Activated CD4-positive, alpha-beta T cell treated with anti-CD3 and anti-CD28 coated beads, Interleukin-10, Interleukin-2, amounts not matched to agents 100 ng/mL and 50 ng/mL, durations not matched to agents 16 hours and 8 hours (primary cell): ENCODE measurements at regions not wholly inside any gene's neighbourhood (a gene's known extent, or its start where the extent isn't known, plus 50 kb on each side); places are given as distances from the start of the nearest gene placed in this dataset.
"Not testable (repeated sequence)": the region's sequence is repeated elsewhere in the genome, so short reads cannot be mapped to it uniquely, and the experiment has no call there.

Experiments
- DNase-seq: peaks from one replicate; pipeline ENCODE4 v3.0.0-alpha.2; 2020

DNA sequence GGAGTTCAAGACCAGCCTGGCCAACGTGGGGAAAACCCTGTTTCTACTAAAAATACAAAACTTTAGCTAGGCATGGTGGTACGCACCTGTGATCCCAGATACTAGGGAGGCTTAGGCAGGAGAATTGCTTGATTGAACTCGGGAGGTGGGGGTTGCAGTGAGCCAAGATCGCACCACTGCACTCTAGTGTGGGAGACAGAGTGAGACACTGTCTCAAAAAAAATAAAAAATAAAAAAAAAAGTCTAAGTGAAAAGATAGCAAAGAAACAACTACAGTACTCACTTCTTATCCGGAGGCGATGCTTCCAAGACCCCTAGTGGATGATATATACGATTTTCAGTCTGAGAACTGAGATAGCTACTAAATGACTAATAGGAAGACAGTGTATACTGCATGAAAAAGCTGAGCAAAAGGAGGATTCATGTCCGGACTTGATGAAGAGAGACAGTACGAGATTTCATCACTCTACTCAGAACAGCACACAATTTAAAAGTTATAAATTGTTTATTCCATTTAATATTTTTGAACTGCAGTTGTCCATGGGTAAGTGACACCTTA lies 138.7 kb upstream of the GOLGA6L6 start:
- DNase-seq, result not testable (repeated sequence)

GRCh38 chr15:20672470-20672869 lies 130.9 kb upstream of the GOLGA6L6 start:
- DNase-seq, result no peak

DNA sequence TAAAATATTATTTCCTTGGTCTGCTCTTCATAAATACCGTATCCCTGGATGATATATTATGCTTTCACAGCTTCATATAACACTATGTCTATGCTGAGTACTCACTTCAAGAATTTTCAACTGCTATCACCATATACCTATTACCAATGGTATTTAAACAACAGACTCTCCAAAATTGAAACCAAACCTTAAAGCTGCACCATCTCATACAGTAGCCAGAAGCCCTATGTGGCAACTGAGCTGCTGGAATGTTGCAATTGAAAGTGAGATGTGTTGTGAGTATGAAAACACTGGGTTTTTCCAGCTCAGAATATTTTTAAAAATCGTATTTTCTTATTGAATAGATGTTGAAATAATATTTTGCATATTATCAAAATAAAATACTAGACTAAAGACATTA lies 130.1 kb upstream of the GOLGA6L6 start:
- no peak for DNase-seq

DNA sequence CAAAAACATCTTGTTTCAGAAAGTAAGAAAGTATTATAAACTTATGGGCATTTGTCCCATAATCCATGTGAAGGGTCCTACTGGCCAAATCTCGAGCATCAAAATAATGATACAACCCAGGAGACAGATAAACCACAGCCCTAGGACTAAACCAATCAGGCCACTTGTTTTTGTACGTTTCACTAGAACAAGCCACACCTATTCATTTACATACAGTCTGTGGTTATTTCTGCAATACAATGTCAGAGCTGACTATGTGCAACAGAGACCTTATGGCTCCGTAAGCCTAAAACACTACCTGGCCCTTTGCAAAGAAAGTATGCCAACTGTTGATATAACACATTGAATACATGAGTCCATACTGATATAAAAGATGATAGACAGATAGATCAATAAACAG lies 124.8 kb upstream of the GOLGA6L6 start:
- DNase-seq, result not testable (repeated sequence)

DNA sequence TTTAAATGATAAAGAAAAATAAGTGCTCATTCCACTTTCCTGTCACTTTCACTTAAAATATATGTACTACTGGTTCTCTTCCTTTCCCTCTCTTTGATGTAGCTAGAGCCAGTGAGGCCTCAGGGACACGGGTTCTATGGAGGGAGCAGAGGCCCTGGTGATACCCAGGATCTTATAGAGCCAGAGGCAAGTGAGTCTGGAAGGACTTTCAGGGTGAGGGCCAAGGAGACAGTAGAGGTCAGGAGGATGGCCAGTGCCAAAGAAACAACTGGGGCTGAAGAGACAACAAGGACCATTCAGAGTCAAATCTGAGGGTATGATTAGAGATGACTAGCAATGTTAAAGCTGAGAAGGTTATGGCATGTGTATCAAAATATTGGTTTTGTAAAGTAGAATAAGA lies 124.1 kb upstream of the GOLGA6L6 start:
- no peak for DNase-seq

GRCh38 chr15:20659265-20659664 lies 117.7 kb upstream of the GOLGA6L6 start:
- DNase-seq, result no peak

DNA sequence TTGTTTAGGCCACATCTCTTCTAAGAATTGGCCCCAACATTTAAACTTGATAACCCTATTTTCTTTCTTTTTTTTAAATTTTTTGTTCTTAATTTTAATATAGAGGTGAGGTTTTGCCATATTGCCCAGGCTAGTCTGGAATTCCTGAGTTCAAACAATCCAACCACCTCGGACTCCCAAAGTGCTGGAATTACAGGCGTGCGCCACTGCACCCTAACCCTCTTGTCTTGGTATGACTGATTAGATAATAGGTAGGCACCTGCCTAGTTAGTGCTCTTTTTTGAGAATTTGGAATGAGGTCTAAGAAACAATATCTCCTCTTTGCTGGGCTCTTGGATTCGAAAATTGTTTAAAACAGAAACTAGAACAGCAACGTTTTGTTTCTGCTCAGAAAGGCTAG lies 116.4 kb upstream of the GOLGA6L6 start:
- DNase-seq, result no peak

DNA sequence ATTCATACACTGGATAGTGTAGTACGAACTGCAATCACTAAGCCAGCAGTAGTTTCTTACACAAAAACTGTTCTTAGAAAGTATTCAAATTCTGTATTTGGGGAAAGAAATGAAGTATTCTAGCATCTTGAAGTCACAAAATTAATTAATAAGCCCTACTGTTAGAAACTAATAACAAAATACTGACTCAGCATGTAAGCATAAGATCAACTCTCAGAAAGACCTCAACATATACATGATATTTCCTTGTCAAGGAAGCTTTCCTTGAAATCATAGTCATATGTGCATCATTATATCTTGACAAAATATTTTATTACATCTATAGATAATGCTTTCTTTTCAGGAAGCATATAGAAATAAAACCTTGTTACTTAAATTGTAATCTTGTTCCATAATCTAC lies 115.5 kb upstream of the GOLGA6L6 start:
- no peak for DNase-seq

GRCh38 chr15:20652914-20653313 lies 111.3 kb upstream of the GOLGA6L6 start:
- no peak for DNase-seq

- not testable (repeated sequence) for DNase-seq
These were observed 106.9 kb upstream of the GOLGA6L6 start for GRCh38 chr15:20648402-20648975.

GRCh38 chr15:20646529-20647142 lies 105.0 kb upstream of the GOLGA6L6 start:
- no peak for DNase-seq

DNA sequence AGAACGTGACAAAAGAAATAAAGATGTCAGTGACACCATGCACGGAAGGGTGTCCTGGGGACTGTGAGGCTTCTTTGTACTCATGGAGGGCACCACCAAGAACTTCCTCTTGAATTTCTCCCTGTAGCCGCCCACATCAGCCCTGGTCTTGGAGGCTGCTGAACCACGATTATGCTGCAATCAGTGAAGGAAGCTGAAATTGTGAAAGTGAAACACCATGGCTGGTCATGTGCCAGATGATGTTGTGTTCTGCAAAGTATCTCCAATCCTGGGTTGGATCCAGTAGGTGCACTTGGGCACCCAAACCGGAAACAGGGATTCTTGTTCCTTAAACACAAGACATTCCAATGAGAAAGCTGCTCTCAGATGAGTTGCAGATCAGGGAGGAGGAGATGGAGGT lies 104.4 kb upstream of the GOLGA6L6 start:
- peak; percentile 47 for DNase-seq

DNA sequence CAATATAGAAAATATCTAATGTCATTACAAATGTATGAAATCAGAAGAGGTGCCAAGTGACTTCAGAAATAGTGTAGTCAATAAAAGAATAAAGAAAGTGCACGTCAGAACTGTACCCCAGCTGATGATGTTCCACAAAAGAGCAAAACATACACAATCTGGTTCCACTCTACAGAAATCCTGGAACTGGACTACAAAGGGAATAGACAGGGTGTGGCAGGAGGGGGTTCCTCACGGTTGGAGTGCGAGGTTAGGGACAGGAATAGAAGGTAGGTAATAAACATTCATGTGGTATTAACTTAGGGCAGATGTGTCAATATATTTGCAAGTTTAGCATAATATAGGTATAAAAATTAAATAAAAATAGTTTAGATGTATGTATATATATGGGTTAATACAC lies 103.3 kb upstream of the GOLGA6L6 start:
- no peak for DNase-seq

GRCh38 chr15:20643829-20644425 lies 102.3 kb upstream of the GOLGA6L6 start:
- DNase-seq, result no peak

- no peak for DNase-seq
These were observed 101.6 kb upstream of the GOLGA6L6 start for GRCh38 chr15:20643024-20643770.

GRCh38 chr15:20642054-20642767 lies 100.6 kb upstream of the GOLGA6L6 start:
- DNase-seq, result no peak

- not testable (repeated sequence) for DNase-seq
These were observed 98.8 kb upstream of the GOLGA6L6 start for GRCh38 chr15:20640427-20640826.

DNA sequence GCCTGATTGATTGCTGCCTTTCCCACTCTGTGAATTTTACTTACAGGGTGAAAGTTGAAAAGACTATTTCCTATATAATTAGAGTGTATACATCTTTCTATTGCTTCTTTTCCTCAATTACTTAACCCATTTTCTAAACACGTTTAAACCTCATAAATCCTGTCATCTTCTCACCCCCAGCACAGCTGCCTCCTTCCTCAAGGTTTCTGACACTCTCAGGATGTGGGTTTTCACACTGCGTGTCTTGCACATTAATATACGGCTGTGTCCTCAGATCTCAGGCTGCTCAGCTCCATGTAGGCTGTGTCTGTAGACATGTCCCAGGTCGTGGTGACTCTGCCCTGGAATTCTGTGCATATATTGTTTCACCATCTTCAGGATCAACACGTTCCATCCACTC lies 97.6 kb upstream of the GOLGA6L6 start:
- not testable (repeated sequence) for DNase-seq

DNA sequence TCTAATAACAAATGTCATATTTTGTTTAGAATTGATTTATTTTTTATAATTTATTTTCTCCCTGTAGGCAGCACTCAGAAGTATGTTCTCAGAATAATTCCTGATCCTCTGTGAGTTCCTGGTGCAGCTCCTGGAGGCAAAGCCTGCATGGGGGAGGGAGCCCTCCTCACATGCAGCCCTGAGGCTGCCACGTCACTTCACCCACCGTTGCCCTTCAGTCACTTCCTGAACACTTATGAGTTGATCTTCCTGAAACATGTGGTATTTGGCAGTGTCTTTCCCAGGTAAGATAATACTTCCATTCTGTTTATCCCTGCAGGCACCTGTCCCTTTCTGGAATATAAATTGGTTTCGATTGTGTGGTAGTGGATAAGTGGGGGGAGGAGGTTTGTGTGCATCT lies 95.9 kb upstream of the GOLGA6L6 start:
- not testable (repeated sequence) for DNase-seq

DNA sequence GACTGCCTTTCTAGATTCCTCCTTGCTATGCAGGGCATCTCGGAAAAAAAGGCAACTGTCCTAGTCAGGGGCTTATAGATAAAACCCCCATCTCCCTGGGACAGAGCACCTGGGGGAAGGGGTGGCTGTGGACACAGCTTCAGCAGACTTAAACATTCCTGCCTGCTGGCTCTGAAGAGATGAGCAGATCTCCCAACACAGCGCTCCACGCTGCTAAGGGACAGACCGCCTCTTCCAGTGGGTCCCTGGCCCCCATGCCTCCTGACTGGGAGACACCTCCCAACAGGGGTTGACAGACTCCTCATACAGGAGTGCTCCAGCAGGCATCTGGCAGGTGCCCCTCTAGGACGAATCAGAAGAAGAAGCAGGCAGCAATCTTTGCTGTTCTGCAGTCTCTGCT lies 87.9 kb upstream of the GOLGA6L6 start:
- not testable (repeated sequence) for DNase-seq

- DNase-seq, result not testable (repeated sequence)
These were observed 86.9 kb upstream of the GOLGA6L6 start for GRCh38 chr15:20628538-20628937.

GRCh38 chr15:20625469-20625868 lies 83.9 kb upstream of the GOLGA6L6 start:
- not testable (repeated sequence) for DNase-seq

DNA sequence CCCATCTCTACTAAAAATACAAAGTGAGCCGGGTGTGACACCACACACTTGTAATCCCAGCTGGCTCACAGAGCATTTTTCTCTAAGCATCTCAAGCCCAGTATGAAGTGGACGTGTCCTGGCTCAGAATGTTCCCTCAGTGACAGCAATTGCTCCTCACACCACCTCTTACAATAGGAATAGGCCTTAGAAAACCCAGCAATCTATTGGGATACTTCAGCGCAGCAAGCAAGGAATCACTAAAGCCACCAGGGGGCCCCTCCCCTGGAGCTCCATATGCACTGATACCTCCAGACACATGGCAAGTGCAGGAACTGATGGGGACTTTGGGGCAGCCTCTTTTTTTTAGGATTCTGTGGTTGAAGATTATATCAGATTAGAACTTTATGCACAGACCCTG lies 82.5 kb upstream of the GOLGA6L6 start:
- DNase-seq, result not testable (repeated sequence)
